Osteocyte (in vitro differentiated cells): ENCODE measurements at regions not wholly inside any gene's neighbourhood (a gene's known extent, or its start where the extent isn't known, plus 50 kb on each side); places are given as distances from the start of the nearest gene placed in this dataset.

Experiments used
- DNase-seq: peaks from one replicate; pipeline ENCODE4 v3.0.0; 2021; ENCODE audit warnings: mixed read lengths; ENCODE audit not compliant: unreplicated experiment; ENCODE audit errors: extremely low spot score
- H3K27ac Mint-ChIP-seq: one replicate; pipeline ENCODE4 v1.8.0; 2021; ENCODE audit warnings: mild to moderate bottlenecking, mixed read lengths; ENCODE audit not compliant: unreplicated experiment
- H3K27me3 Mint-ChIP-seq: one replicate; pipeline ENCODE4 v1.8.0; 2021; ENCODE audit warnings: mixed read lengths; ENCODE audit not compliant: unreplicated experiment
- H3K36me3 Mint-ChIP-seq: one replicate; pipeline ENCODE4 v1.8.0; 2021; ENCODE audit warnings: mixed read lengths; ENCODE audit not compliant: unreplicated experiment
- H3K4me1 Mint-ChIP-seq: one replicate; pipeline ENCODE4 v1.8.0; 2021; ENCODE audit warnings: mixed read lengths; ENCODE audit not compliant: unreplicated experiment
- H3K4me3 Mint-ChIP-seq: one replicate; pipeline ENCODE4 v1.8.0; 2021; ENCODE audit warnings: mild to moderate bottlenecking, moderate library complexity, mixed read lengths; ENCODE audit not compliant: unreplicated experiment
- H3K9me3 Mint-ChIP-seq: one replicate; pipeline ENCODE4 v1.8.0; 2021; ENCODE audit warnings: mixed read lengths; ENCODE audit not compliant: unreplicated experiment
- TF ChIP-seq, protein P1 (sequence below): fragments of 200-600 bp; sonication (generic); IDR thresholded peaks from 2 replicates; pipeline ENCODE4 v1.5.0; 2021; ENCODE audit warnings: antibody characterized with exemption, mild to moderate bottlenecking, moderate library complexity

DNA sequence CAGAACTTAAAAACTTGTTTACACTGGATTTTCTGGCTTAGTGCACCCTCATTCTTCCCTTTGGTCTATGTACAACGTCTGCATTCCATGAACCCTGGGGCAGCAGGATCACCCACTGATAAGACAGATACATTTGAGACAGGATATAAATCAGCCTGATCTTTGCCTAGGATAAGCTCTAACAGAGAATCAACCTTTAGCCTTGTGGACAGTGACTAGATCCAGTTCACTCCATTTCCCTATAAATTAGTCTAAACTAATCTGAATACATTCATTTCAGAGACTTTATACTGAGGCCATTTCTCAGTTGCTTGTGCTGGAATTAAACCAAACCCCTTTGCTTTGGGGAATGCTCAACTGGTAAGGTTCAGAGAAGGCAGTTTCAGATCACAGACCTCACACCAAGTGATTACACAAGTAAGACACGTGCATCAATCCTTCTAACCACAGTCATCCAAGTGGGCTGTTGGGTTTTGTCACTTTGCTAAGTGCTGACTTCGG, 639.8 kb upstream of the FZD8 start:
- TF ChIP-seq, protein P1, sequence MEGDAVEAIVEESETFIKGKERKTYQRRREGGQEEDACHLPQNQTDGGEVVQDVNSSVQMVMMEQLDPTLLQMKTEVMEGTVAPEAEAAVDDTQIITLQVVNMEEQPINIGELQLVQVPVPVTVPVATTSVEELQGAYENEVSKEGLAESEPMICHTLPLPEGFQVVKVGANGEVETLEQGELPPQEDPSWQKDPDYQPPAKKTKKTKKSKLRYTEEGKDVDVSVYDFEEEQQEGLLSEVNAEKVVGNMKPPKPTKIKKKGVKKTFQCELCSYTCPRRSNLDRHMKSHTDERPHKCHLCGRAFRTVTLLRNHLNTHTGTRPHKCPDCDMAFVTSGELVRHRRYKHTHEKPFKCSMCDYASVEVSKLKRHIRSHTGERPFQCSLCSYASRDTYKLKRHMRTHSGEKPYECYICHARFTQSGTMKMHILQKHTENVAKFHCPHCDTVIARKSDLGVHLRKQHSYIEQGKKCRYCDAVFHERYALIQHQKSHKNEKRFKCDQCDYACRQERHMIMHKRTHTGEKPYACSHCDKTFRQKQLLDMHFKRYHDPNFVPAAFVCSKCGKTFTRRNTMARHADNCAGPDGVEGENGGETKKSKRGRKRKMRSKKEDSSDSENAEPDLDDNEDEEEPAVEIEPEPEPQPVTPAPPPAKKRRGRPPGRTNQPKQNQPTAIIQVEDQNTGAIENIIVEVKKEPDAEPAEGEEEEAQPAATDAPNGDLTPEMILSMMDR: no peak
- peaks cover 49% of the 10 kb centered on the region for H3K4me1 Mint-ChIP-seq
- DNase-seq: no peak
- no peaks in the 10 kb centered on the region for H3K36me3 Mint-ChIP-seq
- H3K9me3 Mint-ChIP-seq: peaks cover 16% of the 10 kb centered on the region
- H3K4me3 Mint-ChIP-seq: no peak overlapping the region
- no peaks in the 10 kb centered on the region for H3K27me3 Mint-ChIP-seq
- no peak overlapping the region for H3K27ac Mint-ChIP-seq

DNA sequence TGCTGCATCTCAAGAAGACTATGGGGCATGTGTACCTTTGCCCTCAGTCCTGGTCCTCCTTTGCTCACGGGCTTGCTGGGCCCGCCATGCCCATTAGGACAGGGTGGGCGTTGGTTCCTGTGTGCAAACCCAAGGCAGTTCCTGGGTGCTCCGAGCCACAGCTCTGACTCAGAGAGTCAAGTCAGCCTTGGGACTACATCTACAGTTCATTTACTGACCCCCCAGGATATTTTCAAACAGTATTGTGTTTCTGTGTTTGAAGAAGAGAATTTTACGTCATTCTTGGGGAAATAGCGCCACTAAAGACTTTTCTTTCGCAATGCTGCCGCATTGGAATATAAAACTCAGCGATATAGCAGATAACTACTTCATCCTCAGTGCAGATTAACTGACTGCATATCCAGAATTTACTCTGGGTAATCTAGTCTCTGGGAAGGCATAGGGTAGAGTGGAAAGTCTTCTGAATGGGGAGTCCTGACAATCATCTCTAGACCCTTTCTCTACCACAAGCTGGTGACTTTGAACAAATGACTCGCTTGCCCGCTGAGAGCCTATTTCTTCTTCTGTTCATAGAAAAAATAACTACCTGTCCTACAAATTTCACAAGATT, 638.9 kb upstream of the FZD8 start:
- TF ChIP-seq, protein P1: no peak
- Mint-ChIP-seq H3K4me1 (peaks cover 49% of the 10 kb centered on the region), H3K9me3 (peaks cover 8% of the 10 kb centered on the region), H3K27me3 (no peaks in the 10 kb centered on the region), H3K4me3 (no peak overlapping the region), H3K27ac (peak overlapping the region; percentile 52), H3K36me3 (no peaks in the 10 kb centered on the region)
- DNase-seq: no peak

DNA sequence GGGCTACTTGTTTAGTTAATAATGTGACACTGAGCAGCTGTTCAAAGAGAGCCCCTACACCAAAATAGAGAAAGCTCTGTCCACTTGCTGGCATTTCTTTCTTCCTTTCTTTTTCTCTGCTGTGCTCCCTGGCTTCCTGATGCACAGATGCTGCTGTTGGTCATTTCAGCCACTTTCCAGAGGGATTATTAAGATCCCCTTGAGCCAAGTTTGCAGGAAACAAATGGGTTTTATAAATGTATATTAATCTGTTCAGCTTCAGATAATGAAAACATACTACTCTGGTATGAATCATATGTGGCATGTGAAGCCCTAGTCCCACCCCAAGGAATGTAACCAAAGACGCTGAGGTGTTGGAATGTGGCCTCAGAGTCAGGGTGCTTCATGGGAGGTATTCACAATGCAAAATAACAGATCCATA, 638.2 kb upstream of the FZD8 start:
- no peak for DNase-seq
- H3K27ac Mint-ChIP-seq: peak overlapping the region; percentile 52
- H3K27me3 Mint-ChIP-seq: no peaks in the 10 kb centered on the region
- TF ChIP-seq, protein P1: no peak
- no peaks in the 10 kb centered on the region for H3K36me3 Mint-ChIP-seq
- peaks cover 3% of the 10 kb centered on the region for H3K9me3 Mint-ChIP-seq
- peaks cover 49% of the 10 kb centered on the region for H3K4me1 Mint-ChIP-seq
- no peak overlapping the region for H3K4me3 Mint-ChIP-seq

DNA sequence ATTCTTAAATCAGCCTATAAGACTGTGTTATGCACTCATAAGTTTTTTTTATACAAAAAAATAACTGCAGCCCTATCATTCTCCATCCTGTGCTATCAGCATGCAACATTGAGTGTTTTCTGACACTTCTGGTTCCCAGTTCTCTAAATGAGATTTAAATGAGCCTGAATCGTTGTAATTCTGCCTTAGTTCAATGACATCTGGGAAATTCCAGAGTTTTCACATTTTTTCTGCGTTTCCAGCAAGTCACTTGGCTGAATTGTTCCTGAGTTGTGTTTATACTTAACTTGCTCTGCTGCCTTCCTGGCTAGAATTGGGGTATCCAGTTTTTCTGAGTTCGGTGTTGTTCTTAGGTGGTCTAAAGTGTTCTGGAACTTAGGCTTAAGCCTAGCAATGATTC, 636.1 kb upstream of the FZD8 start:
- Mint-ChIP-seq H3K27ac (no peak overlapping the region), H3K4me3 (no peak overlapping the region), H3K9me3 (peaks cover 2% of the 10 kb centered on the region), H3K36me3 (no peaks in the 10 kb centered on the region), H3K27me3 (no peaks in the 10 kb centered on the region), H3K4me1 (peaks cover 55% of the 10 kb centered on the region)
- no peak for DNase-seq
- TF ChIP-seq, protein P1: no peak

DNA sequence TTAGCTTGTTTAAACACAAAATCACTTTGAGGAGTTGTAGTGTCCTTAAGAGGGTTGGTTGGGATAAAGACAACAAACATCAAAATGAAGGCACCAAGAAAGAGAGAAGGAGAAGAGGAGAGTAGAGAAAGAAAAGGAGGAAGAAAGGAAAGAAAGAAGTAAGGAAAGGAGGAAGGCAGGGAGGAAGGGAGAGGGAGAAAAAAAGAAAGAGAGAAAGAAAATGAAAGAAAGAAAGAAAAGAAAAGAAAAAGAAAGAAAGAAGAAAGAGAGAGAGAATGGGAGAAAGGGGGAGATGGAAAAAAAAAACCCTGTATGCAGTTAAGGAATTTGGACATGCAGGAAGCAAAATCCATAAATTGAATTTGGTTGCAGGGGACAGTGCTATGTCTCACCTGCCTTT, 635.4 kb upstream of the FZD8 start:
- TF ChIP-seq, protein P1: no peak
- no peak overlapping the region for H3K27ac Mint-ChIP-seq
- H3K27me3 Mint-ChIP-seq: no peaks in the 10 kb centered on the region
- no peak overlapping the region for H3K4me3 Mint-ChIP-seq
- peaks cover 52% of the 10 kb centered on the region for H3K4me1 Mint-ChIP-seq
- no peaks in the 10 kb centered on the region for H3K9me3 Mint-ChIP-seq
- DNase-seq: no peak
- H3K36me3 Mint-ChIP-seq: no peaks in the 10 kb centered on the region
